Endothelial cell of umbilical vein (primary cell): ENCODE measurements at regions not wholly inside any gene's neighbourhood (a gene's known extent, or its start where the extent isn't known, plus 50 kb on each side); places are given as distances from the start of the nearest gene placed in this dataset.

Experiments
- BruUV-seq: library from RNA; stranded (reverse); fragments of 400-500 nt; replicated peaks from 2 replicates; lab custom pipeline; 2021; lab: Mats Ljungman, UMichigan
- CTCF ChIA-PET: fragments of 300-600, 350-600 bp; sonication (Branson Sonifier 250); formaldehyde crosslinking; loops from one replicate; lab custom pipeline; 2021; ENCODE audit warnings: antibody characterized with exemption, inconsistent platforms; lab: Charles Lee
- POLR2A ChIA-PET: fragments of 300-600, 350-600 bp; sonication (Branson Sonifier 250); formaldehyde crosslinking; loops from one replicate; lab custom pipeline; 2021; ENCODE audit warnings: antibody characterized with exemption, inconsistent platforms; lab: Charles Lee
- DNase-seq: peaks from one replicate; pipeline ENCODE4 v3.0.0-alpha.2; 2011; ENCODE audit warnings: low read depth, low spot score
- FAIRE-seq: peaks from 2 replicates; lab custom pipeline; 2011; peaks lifted over from hg19 to GRCh38; lab: Jason Lieb, UNC
- H2AFZ ChIP-seq: 2 replicates; pipeline ENCODE4 v1.6.0; 2012; ENCODE audit warnings: low read depth, low read length, control low read depth, inconsistent platforms
- H3K27ac ChIP-seq: 2 replicates; pipeline ENCODE4 v1.5.1; 2011; ENCODE audit warnings: low read depth, mild to moderate bottlenecking, control low read depth, low read length, moderate library complexity; ENCODE audit not compliant: insufficient read depth
- H3K27me3 ChIP-seq, 2 experiments: 2 replicates each; pipeline versions ENCODE4 v1.6.0 to v1.6.1; 2011; ENCODE audit warnings: low read length in 2 of 2, mixed read lengths in 1 of 2; ENCODE audit not compliant: control insufficient read depth in 2 of 2, insufficient read depth in 2 of 2
- H3K36me3 ChIP-seq, 2 experiments: 2 replicates in 1 of 2; 3 replicates in 1 of 2; pipeline ENCODE4 v1.5.1; 2011; ENCODE audit warnings: low read length in 2 of 2, mild to moderate bottlenecking in 1 of 2, moderate library complexity in 1 of 2; ENCODE audit not compliant: control insufficient read depth in 2 of 2, insufficient read depth in 2 of 2; ENCODE audit errors: extremely low read depth in 1 of 2
- H3K4me1 ChIP-seq: 3 replicates; pipeline ENCODE4 v1.5.1; 2011; ENCODE audit warnings: mild to moderate bottlenecking, low read length; ENCODE audit not compliant: control insufficient read depth, insufficient read depth; ENCODE audit errors: extremely low read depth
- H3K4me2 ChIP-seq: 2 replicates; pipeline ENCODE4 v1.6.1; 2011; ENCODE audit warnings: low read length, control low read depth, mixed read lengths; ENCODE audit not compliant: insufficient read depth
- H3K4me3 ChIP-seq, 3 experiments: fragments of 200-600 bp in 1 of 3; sonication (generic), shearing (Covaris generic) in 1 of 3; replicated peaks in 1 of 3; 2 replicates each; pipeline ENCODE4 v1.5.1; 2011 to 2016; ENCODE audit warnings: control low read depth in 3 of 3, low read length in 3 of 3, mild to moderate bottlenecking in 2 of 3, inconsistent platforms in 1 of 3, low read depth in 1 of 3, moderate library complexity in 1 of 3; ENCODE audit not compliant: insufficient read depth in 1 of 3
- H3K79me2 ChIP-seq: 2 replicates; pipeline ENCODE4 v1.6.0; 2012; ENCODE audit warnings: low read length, inconsistent platforms; ENCODE audit not compliant: control insufficient read depth, insufficient read depth
- H3K9ac ChIP-seq: replicated peaks from 2 replicates; pipeline ENCODE3; 2011; ENCODE audit warnings: low read length, control low read depth; ENCODE audit not compliant: insufficient read depth; ENCODE audit errors: extremely low read depth
- H3K9me1 ChIP-seq: replicated peaks from 3 replicates; pipeline ENCODE4 v1.6.0; 2011; ENCODE audit warnings: mild to moderate bottlenecking, low read length; ENCODE audit not compliant: control insufficient read depth, insufficient read depth; ENCODE audit errors: extremely low read depth
- H3K9me3 ChIP-seq: replicated peaks from 2 replicates; pipeline ENCODE4 v1.5.1; 2012; ENCODE audit warnings: low read length, inconsistent platforms; ENCODE audit not compliant: control insufficient read depth, insufficient read depth
- H4K20me1 ChIP-seq: replicated peaks from 2 replicates; pipeline ENCODE3; 2011; ENCODE audit warnings: mild to moderate bottlenecking, low read length; ENCODE audit not compliant: control insufficient read depth, insufficient read depth; ENCODE audit errors: extremely low read depth
- EZH2 ChIP-seq: IDR thresholded peaks from 2 replicates; pipeline ENCODE4 v1.6.1; 2012; ENCODE audit warnings: borderline replicate concordance, low read depth, mild to moderate bottlenecking, moderate library complexity, low read length, inconsistent platforms; ENCODE audit not compliant: severe bottlenecking
- FOS ChIP-seq: IDR thresholded peaks from 2 replicates; pipeline ENCODE4 v1.6.1; 2011; ENCODE audit warnings: mild to moderate bottlenecking, low read length, moderate library complexity, borderline replicate concordance; ENCODE audit not compliant: insufficient read depth
- MYC ChIP-seq: IDR thresholded peaks from one replicate; pipeline ENCODE4 v1.6.1; 2011; ENCODE audit warnings: mild to moderate bottlenecking, low read depth, low read length
- POLR2A ChIP-seq: IDR thresholded peaks from 2 replicates; pipeline ENCODE4 v1.6.1; 2012; ENCODE audit warnings: low read depth, mild to moderate bottlenecking, control low read depth, low read length
- dilution Hi-C: fragments of 300-500 bp; cut with MboI; formaldehyde crosslinking; loops from one replicate; pipeline ENCODE4 v1.15.0; 2019; ENCODE audit warnings: low sequenced_read_pairs; ENCODE audit not compliant: extremely low pct_ligation_motif_present
- intact Hi-C: fragments of 100-400 bp; cut with micrococcal nuclease; formaldehyde crosslinking; loops from one replicate; pipeline ENCODE4 v1.10.0; 2022
- TF ChIP-seq, protein P1 (sequence below): IDR thresholded peaks from 2 replicates; pipeline ENCODE4 v1.6.1; 2011; ENCODE audit not compliant: insufficient read depth, insufficient read length
- TF ChIP-seq, protein P2 (sequence below), 2 donors: IDR thresholded peaks; 1 replicate in 1 of 2; 2 replicates in 1 of 2; pipeline ENCODE4 v1.5.1; 2011; ENCODE audit warnings: low read length in 2 of 2, mild to moderate bottlenecking in 2 of 2, moderate library complexity in 2 of 2, control low read depth in 1 of 2, inconsistent platforms in 1 of 2, low read depth in 1 of 2; ENCODE audit not compliant: insufficient read depth in 1 of 2; ENCODE audit errors: extremely low read depth in 1 of 2

DNA sequence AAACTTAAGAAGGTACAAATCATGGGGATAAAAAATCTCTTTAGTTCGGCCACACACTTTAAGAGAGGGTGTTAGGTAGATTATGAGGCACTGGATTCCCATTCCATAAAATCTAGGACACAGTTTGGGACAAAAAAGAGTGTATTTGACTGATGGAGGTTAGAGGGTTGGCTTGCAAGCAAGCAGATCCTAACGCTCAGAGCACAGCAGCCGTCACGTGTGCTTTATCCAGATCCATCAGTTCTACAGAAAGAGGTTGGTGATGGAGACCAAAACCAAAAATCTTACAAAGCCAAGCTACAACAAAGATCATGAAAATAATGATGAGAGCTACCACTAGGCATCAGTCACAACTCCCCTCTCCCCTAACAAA is 549.4 kb downstream of the TNS3 start:
- no TSS peak for BruUV-seq
- H3K79me2 ChIP-seq: no peaks in the 10 kb centered on the region
- H3K27me3 ChIP-seq: peaks cover 0 to 2% of the 10 kb centered on the region in 2 experiments
- H3K4me1 ChIP-seq: no peaks in the 10 kb centered on the region
- H3K9ac ChIP-seq: no peak overlapping the region
- FAIRE-seq (no peak), DNase-seq (no peak)
- dilution Hi-C loops: no loop called here
- H3K36me3 ChIP-seq: no peaks in the 10 kb centered on the region
- no peak overlapping the region for H2AFZ ChIP-seq
- TF ChIP-seq, protein P1, sequence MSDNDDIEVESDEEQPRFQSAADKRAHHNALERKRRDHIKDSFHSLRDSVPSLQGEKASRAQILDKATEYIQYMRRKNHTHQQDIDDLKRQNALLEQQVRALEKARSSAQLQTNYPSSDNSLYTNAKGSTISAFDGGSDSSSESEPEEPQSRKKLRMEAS: no peak
- no peak for TF ChIP-seq FOS
- no peak for TF ChIP-seq MYC
- TF ChIP-seq, protein P2, sequence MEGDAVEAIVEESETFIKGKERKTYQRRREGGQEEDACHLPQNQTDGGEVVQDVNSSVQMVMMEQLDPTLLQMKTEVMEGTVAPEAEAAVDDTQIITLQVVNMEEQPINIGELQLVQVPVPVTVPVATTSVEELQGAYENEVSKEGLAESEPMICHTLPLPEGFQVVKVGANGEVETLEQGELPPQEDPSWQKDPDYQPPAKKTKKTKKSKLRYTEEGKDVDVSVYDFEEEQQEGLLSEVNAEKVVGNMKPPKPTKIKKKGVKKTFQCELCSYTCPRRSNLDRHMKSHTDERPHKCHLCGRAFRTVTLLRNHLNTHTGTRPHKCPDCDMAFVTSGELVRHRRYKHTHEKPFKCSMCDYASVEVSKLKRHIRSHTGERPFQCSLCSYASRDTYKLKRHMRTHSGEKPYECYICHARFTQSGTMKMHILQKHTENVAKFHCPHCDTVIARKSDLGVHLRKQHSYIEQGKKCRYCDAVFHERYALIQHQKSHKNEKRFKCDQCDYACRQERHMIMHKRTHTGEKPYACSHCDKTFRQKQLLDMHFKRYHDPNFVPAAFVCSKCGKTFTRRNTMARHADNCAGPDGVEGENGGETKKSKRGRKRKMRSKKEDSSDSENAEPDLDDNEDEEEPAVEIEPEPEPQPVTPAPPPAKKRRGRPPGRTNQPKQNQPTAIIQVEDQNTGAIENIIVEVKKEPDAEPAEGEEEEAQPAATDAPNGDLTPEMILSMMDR (IDR thresholded peaks at IDR 0.05; ENCODE audit: extremely low read depth in 1 of 2, insufficient read depth in 1 of 2, low read depth in 1 of 2, low read length in 2 of 2): no peak
- TF ChIP-seq EZH2: no peak
- TF ChIP-seq POLR2A: no peak
- no peaks in the 10 kb centered on the region for H4K20me1 ChIP-seq
- H3K9me1 ChIP-seq: no peaks in the 10 kb centered on the region
- ChIA-PET CTCF (interaction anchor here (1.2 kb wide), 1 partner anchor 10 kb away, joined by 4 read pairs; no protein-coding TSS in a partner anchor), POLR2A (interaction anchor here (0.7 kb wide), 1 partner anchor 711 kb away, joined by 3 read pairs; no protein-coding TSS in a partner anchor)
- no peak overlapping the region for H3K4me2 ChIP-seq
- no peak overlapping the region for H3K27ac ChIP-seq
- H3K9me3 ChIP-seq: no peaks in the 10 kb centered on the region
- no peak overlapping the region for H3K4me3 ChIP-seq
- intact Hi-C loops: no loop called here
